ENCODE measurements at regions not wholly inside any gene's neighbourhood (a gene's known extent, or its start where the extent isn't known, plus 50 kb on each side); places are given as distances from the start of the nearest gene placed in this dataset.

DNA sequence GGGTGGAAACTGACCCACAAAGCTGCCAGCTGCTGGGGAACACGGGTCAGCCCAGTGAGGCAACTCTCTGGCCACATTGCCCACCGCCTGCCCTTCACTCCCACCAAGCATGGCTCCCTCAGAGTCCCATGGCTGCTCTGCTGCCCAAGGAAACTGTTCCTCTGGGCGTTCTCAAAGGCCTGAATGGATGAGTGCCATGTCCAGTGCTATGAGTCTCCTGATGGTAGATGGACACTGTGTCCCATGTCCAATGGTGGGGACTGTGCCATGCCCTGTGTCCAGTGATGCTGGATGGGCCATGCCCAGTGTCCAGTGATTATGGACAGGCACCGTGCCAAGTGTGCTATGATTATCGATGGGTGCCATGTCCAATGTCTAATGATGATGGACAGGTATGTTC is 88.8 kb downstream of the ANKRD10 start:
- intact Hi-C loops (cut with micrococcal nuclease): no loop called here
- ChIA-PET CTCF (no interaction called here), POLR2A (ENCODE audit: unreplicated experiment) (no interaction called here)
- Histone ChIP-seq H3K79me2 (ENCODE audit: low read length) (no peaks in the 10 kb centered on the region), H3K27me3 (ENCODE audit: low read length) (no peaks in the 10 kb centered on the region), H3K27ac (ENCODE audit: low read length) (no peak overlapping the region), H2AFZ (ENCODE audit: low read length) (no peak overlapping the region), H3F3A (ENCODE audit: low read length, unreplicated experiment) (no peaks in the 10 kb centered on the region), H3K9ac (ENCODE audit: low read length) (no peak overlapping the region), H4K20me1 (ENCODE audit: low read length) (no peaks in the 10 kb centered on the region), H3K4me2 (ENCODE audit: low read length) (no peak overlapping the region), H3K36me3 (ENCODE audit: low read depth, low read length) (no peaks in the 10 kb centered on the region), H3K4me3 (ENCODE audit: low read length) (no peak overlapping the region), H3K9me2 (replicated peaks; ENCODE audit: low read length) (no peaks in the 10 kb centered on the region), H3K9me3 (ENCODE audit: low read length) (no peaks in the 10 kb centered on the region), H3K4me1 (ENCODE audit: insufficient read depth, low read length) (no peaks in the 10 kb centered on the region)
- TF ChIP-seq, protein P1, sequence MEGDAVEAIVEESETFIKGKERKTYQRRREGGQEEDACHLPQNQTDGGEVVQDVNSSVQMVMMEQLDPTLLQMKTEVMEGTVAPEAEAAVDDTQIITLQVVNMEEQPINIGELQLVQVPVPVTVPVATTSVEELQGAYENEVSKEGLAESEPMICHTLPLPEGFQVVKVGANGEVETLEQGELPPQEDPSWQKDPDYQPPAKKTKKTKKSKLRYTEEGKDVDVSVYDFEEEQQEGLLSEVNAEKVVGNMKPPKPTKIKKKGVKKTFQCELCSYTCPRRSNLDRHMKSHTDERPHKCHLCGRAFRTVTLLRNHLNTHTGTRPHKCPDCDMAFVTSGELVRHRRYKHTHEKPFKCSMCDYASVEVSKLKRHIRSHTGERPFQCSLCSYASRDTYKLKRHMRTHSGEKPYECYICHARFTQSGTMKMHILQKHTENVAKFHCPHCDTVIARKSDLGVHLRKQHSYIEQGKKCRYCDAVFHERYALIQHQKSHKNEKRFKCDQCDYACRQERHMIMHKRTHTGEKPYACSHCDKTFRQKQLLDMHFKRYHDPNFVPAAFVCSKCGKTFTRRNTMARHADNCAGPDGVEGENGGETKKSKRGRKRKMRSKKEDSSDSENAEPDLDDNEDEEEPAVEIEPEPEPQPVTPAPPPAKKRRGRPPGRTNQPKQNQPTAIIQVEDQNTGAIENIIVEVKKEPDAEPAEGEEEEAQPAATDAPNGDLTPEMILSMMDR (conservative IDR thresholded peaks at IDR 0.05; ENCODE audit: low read depth, low read length): no peak
- TF ChIP-seq EZH2 (IDR thresholded peaks at IDR 0.05; ENCODE audit: low read length, unreplicated experiment) (no peak), EZH2phosphoT487 (IDR thresholded peaks at IDR 0.05; ENCODE audit: borderline replicate concordance, low read length) (no peak)
- DNase-seq (no peak), ATAC-seq (no peak)
- BruUV-seq (replicated peaks): no TSS peak

DNA sequence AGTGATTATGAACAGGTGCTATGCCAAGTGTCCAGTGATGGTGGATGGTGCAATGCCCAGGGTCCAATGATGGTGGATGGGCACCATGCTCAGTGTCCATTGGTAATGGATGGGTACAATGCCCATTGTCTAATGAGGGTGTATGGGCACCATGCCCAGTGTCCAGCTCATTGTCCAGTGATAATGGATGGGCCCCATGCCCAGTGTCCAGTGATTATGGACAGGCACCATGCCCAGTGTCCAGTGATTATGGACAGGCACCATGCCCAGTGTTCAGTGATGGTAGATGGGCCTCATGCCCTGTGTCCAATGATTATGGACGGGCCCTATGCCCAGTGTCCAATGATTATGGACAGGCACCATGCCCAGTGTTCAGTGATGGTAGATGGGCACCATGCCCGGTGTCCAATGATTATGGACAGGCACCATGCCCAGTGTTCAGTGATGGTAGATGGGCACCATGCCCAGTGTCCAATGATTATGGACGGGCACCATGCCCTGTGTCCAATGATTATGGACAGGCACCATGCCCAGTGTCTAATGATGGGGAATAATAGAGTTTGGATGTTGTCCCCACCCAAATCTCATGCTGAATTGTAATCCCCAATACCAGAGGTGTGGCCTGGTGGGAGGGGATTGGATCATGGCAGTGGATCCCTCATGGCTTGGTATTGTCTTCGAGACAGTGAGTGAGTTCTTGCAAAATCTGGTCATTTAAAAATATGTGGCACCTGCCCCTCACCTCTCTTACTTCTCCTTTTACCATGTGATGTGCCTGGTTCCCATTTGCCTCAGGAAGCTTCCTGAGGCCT is 87.8 kb downstream of the ANKRD10 start:
- no peak overlapping the region for H2AFZ ChIP-seq (ENCODE audit: low read length)
- H3K4me3 ChIP-seq (ENCODE audit: low read length): no peak overlapping the region
- DNase-seq: no peak
- H3K9me3 ChIP-seq (ENCODE audit: low read length): no peaks in the 10 kb centered on the region
- ATAC-seq: no peak
- POLR2A ChIA-PET (ENCODE audit: unreplicated experiment): no interaction called here
- no peaks in the 10 kb centered on the region for H3K79me2 ChIP-seq (ENCODE audit: low read length)
- no peak overlapping the region for H3K4me2 ChIP-seq (ENCODE audit: low read length)
- no peaks in the 10 kb centered on the region for H3K4me1 ChIP-seq (ENCODE audit: insufficient read depth, low read length)
- H3K9me2 ChIP-seq (replicated peaks; ENCODE audit: low read length): no peaks in the 10 kb centered on the region
- BruUV-seq (replicated peaks): no TSS peak
- intact Hi-C loops (cut with micrococcal nuclease): no loop called here
- no peaks in the 10 kb centered on the region for H4K20me1 ChIP-seq (ENCODE audit: low read length)
- CTCF ChIA-PET: no interaction called here
- no peaks in the 10 kb centered on the region for H3K36me3 ChIP-seq (ENCODE audit: low read depth, low read length)
- TF ChIP-seq EZH2 (IDR thresholded peaks at IDR 0.05; ENCODE audit: low read length, unreplicated experiment): no peak
- no peak for TF ChIP-seq EZH2phosphoT487 (IDR thresholded peaks at IDR 0.05; ENCODE audit: borderline replicate concordance, low read length)
- TF ChIP-seq, protein P1 (conservative IDR thresholded peaks at IDR 0.05; ENCODE audit: low read depth, low read length): no peak
- no peak overlapping the region for H3K9ac ChIP-seq (ENCODE audit: low read length)
- no peaks in the 10 kb centered on the region for H3K27me3 ChIP-seq (ENCODE audit: low read length)
- H3K27ac ChIP-seq (ENCODE audit: low read length): no peak overlapping the region
- H3F3A ChIP-seq (ENCODE audit: low read length, unreplicated experiment): no peaks in the 10 kb centered on the region

Data from PC-3 (cell line).